ENCODE measurements at regions not wholly inside any gene's neighbourhood (a gene's known extent, or its start where the extent isn't known, plus 50 kb on each side); places are given as distances from the start of the nearest gene placed in this dataset.

GRCh38 chr16:49913720-49914119 lies 57.8 kb upstream of the ZNF423 start:
- TF ChIP-seq, protein P1, sequence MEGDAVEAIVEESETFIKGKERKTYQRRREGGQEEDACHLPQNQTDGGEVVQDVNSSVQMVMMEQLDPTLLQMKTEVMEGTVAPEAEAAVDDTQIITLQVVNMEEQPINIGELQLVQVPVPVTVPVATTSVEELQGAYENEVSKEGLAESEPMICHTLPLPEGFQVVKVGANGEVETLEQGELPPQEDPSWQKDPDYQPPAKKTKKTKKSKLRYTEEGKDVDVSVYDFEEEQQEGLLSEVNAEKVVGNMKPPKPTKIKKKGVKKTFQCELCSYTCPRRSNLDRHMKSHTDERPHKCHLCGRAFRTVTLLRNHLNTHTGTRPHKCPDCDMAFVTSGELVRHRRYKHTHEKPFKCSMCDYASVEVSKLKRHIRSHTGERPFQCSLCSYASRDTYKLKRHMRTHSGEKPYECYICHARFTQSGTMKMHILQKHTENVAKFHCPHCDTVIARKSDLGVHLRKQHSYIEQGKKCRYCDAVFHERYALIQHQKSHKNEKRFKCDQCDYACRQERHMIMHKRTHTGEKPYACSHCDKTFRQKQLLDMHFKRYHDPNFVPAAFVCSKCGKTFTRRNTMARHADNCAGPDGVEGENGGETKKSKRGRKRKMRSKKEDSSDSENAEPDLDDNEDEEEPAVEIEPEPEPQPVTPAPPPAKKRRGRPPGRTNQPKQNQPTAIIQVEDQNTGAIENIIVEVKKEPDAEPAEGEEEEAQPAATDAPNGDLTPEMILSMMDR (conservative IDR thresholded peaks at IDR 0.05), result no peak
- TF ChIP-seq ZFX (IDR thresholded peaks at IDR 0.05), result no peak
